ENCODE measurements at regions not wholly inside any gene's neighbourhood (a gene's known extent, or its start where the extent isn't known, plus 50 kb on each side); places are given as distances from the start of the nearest gene placed in this dataset.
"Not testable (repeated sequence)": the region's sequence is repeated elsewhere in the genome, so short reads cannot be mapped to it uniquely, and the experiment has no call there.

DNA sequence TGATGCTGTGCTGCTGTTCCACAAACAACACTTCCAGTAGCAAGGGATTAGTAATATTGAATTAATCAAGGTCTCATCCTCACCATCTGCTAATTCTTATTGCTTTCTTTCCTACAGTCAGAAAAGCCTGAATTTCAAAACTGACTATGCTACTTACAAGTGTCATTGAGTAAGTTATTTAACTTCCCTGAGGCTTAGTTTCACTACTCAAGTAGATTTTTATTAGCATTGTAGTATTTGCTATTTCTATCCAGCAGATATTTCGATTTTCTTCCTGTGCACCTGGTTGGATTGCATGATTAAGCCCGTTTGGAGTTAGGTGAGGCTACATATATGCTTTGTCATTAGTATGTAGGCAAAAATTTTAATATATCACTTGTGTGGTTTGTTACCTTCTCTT, 591.5 kb downstream of the TRHDE start:
- DNase-seq (ENCODE audit: low spot score) = no peak

DNA sequence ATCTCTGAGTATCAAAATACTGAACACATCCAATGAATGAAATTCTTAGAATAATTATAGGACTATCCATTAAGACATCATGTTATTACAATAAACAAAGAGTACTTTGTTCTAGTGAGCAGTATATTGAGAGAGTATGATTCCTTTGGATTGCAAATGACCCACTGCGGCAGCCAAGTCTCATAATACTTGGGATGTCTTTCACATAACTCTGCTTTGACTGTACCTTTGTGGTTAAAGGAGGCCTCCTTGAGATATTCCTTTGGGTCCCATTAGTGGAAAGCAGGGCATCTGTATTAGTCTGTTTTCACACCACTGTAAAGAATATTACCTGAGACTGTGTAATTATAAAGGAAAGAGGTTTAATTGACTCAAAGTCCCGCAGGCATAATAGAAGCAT, 593.8 kb downstream of the TRHDE start:
- DNase-seq (ENCODE audit: low spot score) = no peak

DNA sequence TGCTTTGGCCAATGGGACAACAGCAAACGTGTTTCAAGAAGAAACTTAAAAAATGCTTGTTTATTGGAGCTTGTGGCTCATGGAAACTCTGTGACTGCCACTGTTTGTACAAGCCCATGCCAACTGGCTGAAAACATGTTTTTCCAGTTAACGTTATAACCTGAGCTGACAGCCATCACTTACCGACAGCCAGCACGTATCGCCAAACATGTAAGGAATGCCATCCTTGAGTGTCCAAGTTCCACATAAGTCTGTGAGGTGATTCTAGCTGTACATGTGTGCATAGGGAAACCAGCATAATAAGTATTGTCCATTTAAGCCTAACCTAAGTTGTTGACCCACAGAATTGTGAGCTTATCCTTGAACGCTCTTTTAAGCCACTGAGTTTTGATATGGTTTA, 596.9 kb downstream of the TRHDE start:
- no peak for DNase-seq (ENCODE audit: low spot score)

DNA sequence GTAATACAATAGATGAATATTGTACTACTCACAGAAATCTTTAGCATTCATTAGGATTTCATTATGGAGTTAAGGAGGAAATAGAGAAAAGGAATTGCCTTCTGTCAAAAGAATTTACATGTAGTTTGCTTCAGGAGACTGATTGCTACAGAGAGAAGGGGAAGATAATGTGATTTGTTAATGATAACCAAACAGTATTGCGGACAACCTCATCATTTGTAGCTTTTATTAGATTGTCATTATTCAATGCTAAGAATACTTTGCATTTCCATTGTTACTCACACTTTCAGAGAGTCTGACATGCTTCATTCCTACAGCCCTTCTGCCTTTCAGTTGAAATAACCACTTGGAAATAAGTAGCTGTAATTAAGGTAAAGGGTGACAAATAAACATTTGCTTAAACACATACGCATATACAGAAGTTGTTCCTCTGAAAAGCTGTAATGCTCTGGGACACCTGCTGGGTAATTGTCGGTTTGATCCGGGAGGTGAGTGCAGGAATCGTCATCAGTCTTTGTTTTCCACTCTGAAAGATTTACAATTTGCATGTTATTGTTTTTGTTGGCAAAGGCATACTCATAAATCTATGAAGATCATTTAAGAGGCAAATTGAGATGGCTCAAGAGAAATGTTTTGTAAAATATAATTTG, 600.2 kb downstream of the TRHDE start:
- DNase-seq (ENCODE audit: low spot score) = no peak

DNA sequence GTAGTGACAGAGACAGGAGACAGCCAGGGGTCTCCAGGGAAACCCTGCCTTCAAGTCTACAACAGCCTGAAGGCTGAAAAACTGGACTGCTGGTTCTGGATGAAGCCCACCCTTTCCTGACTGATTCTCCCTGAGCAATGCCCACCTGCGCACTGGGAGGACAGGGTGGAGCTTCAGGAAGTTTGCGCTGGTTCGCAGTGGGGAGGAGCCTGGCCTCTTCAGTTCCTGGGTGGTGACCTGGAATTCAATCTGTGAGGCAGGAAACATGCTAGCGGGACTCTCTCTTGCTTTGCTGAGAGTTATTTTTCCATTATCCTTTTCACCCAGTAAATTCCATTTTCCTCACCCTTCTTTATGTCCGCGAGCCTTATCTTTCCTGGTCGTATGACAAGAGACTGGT, 600.8 kb downstream of the TRHDE start:
- no peak for DNase-seq (ENCODE audit: low spot score)

DNA sequence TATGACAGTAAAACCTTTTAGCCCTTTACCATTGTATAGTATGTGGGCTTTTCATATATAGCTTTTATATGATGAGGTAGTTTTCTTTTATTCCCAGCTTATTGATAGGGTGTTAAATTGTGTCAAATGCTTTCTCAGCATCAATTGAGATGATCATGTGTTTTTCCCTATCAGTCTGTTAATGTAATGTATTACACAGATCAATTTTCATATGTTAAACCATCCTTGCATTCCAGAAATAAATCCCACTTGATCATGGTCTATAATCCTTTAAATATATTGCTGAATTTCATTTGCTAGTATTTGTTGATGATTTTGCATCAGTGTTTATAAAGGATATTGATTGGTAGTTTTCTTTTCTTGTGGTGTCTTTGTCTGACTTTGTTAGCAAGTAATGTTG, 603.9 kb downstream of the TRHDE start:
- DNase-seq (ENCODE audit: low spot score) = no peak

DNA sequence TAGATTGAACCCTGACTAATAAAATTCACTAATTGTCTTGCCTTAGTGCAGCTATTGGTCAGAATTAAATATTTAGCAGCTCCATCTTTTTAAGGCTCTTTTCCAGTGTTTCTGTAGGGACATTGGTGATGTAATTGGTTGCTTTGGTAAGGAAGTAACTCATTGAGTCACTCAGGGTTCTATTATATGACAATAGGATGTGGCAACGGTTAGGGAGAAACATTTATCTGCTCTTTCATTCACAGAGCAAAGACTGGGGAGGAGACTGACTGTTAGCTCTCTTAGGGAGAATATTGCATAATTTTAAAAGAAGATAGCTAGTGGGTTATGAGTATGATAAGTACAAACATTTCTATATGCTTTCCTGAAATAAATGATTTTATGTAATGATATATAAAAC, 616.5 kb downstream of the TRHDE start:
- DNase-seq (ENCODE audit: low spot score) = no peak

DNA sequence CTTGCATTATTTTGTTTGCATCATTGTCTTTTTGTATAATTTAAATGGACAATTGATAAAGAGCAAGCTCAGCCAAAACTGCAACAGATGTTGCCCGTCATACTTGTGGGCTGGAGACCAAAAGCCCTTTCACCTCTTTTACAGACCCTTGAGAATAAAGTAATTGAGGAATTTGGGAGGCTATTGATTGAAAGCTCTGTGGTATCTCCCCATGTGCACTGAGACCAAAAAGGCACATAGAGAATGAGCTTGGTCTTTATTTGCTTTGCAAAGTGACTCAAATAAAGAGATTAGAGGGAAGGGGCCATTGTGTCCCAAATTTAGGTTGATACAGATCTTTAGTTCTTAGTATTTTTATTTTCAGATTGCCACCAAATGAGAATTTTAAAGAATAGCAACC, 617.6 kb downstream of the TRHDE start:
- DNase-seq (ENCODE audit: low spot score) = no peak

DNA sequence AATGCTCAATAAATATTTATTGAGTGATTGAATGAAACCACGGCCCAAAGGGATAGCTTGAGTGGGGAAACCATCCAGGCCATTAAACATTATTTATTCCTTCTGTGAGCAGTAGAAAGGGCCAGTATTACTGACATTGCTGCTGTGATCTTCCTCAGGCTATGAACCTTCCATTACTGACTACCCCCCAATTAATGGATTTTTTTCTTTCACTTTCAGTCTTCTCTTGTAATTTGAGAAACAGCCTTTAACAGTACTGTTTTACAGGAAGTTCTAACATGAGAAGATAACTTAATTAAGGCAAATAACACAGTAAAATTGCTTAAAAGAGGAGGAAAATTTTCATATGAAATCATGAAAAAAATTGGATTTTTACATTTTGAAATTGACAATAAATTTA, 629.5 kb downstream of the TRHDE start:
- DNase-seq (ENCODE audit: low spot score) = no peak

DNA sequence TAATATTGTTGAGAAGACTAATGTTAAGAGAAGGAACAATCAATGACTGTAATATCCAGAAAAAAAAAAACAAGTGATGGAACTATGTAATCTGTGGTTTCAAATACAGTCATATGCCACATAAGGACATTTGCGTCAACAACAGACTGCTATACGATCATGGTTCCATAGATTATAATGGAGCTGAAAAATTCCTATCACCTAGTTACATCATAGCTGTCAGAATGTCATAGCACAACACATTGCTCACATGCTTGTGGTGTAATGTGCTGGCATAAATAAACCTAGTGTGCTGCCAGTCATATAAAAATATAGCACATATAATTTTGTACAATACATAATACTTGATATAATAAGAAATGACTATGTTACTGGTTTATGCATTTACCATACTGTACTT, 653.5 kb downstream of the TRHDE start:
- no peak for DNase-seq (ENCODE audit: low spot score)

DNA sequence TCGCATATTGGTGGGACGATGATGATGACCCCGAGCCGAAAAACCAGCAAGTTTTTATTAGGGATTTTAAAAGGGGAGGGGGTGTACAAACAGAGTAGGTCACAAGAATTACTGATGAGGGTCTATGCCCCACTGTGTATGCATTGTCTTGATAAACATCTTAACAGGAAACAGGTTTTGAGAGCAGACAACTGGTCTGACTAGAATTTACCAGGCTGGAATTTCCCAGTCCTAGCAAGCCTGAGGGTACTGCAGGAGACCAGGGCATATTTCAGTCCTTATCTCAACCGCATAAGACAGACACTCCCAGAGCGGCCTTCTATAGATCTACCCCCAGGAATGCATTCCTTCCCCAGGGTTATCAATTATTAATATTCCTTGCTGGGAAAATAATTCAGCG, 659.7 kb downstream of the TRHDE start:
- DNase-seq (ENCODE audit: low spot score) = not testable (repeated sequence)

DNA sequence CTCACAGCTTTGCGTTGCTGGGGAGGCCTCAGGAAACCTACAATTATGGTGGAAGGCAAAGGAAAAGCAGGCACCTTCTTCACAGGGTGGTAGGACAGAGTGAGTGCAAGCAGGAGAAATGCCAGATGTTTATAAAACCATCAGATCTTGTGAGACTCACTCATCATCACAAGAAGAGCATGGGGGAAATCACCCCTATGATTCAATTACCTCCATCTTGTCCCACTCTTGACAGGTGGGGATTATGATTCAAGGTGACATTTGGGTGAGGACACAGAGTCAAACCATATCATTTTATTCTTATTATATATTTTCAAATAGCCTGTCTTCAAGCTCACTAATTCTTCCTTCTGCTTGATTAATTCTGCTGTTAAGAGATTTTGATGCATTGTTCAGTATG, 665.3 kb downstream of the TRHDE start:
- no peak for DNase-seq (ENCODE audit: low spot score)

DNA sequence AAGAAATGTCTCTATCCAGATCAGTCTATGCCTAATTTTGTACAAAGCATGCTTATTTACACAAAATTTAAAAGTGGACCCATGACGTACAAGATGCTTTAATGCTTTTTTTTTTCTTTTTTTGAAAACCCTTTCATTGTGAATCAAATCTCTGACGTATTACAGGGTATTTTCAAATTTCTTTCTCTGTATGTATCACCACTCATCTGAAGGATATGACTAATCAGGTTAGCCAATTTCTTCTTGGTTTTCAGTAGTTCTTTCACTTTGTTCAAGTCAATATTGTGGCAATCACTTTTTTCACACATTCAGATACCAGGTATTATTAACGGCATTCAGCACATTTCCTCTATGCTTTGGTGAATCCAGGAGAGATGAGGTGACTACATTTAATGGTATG, 685.3 kb downstream of the TRHDE start:
- DNase-seq (ENCODE audit: low spot score) = no peak

DNA sequence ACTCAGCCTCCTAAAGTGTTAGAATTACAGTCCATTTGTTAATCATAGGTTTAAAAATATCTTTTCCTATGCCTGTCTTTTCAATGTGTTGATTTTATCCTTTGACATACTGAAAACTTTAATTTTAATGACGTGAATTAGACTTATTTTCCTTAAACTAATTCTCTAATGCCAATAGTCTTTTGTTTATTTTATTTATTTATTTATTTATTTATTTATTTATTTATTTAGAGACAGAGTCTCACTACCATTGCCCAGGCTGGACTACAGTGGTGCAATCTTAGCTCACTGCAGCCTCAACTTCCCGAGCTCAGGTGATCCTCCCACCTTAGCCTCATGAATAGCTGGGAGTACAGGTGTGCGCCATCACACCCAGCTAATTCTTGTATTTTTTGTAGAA, 694.5 kb downstream of the TRHDE start:
- DNase-seq (ENCODE audit: low spot score) = no peak

DNA sequence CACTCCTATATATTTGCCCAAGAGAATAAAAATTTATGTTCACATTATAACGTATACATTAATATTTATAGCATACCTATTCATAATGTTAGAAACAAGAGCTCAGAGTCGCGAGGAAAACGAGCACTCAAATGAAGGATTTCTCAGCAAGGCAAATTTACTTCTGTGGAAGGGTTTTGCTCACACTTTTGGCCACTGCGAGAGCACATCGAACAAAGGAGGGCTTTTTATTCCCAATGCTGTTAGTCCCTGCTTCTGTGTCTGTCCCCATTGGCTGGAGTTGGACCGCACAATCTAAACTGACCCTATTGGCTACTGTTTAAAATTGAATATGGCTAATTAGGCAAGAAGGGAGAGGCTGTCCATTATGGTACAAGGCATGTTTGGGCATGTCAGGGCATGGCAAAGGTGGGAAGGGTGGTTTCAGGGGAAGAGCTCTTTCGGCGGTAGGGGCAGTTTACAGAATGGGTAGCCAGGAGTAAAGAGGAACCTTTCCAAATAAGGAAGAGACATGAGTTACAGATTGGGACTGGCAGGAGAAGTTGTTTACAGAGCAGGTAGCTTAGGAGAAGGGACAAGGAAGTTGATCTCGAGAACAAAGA, 702.9 kb downstream of the TRHDE start:
- no peak for DNase-seq (ENCODE audit: low spot score)

DNA sequence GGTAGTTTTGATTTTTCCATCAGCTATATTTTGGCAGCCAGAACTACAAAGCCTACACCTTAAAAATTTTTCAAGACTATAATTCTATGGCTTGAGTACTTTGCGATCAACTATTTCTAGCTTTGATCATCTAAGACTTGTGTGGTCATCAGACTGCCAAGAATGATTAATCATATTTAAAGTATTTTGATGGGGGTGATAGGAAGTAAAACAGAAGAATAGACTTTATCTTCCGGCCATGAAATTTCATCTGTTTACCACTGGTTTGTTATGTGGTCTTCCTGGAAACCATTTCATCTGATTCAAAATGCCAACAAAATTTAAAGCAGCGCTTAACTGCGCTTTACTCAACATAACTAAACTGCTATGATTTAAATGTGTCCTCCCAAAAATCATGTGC, 706.8 kb downstream of the TRHDE start:
- DNase-seq (ENCODE audit: low spot score) = no peak

DNA sequence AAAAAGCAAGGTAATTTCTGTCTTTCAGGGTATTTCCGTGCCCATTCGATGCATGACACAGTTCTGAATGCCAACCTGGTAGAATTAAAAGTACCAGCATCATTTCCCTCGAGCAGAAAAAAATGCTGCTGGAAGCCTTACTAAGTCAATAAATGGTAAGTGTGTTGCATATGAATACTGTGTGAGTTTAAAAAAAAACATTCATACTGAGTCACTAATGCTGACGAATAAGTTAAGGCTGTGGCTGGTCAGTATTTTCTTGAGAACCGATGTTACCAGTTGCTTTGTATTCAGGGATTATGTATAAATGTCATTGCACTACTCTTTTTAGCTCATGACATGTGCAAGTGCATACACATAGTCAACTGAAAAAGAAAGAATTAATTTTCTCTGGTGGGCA, 710.2 kb downstream of the TRHDE start:
- no peak for DNase-seq (ENCODE audit: low spot score)

DNA sequence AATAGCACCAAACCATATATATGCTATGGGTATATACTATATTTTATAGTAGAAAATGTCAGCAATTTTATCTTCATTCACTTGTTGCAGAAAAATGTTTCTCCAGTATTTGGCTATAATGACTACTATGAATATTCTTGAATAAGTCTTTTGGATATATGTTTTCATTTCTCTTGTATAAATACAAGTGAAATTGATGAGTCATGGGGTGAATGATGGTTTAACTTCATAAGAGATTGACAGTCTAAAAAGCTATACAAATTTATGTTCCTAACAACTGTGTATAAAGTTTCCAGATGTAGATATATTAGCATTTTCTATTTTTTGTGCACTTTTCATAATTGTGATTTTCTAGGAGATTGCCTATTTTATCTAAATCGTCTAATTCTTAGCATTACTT, 714.8 kb downstream of the TRHDE start:
- DNase-seq (ENCODE audit: low spot score) = no peak

DNA sequence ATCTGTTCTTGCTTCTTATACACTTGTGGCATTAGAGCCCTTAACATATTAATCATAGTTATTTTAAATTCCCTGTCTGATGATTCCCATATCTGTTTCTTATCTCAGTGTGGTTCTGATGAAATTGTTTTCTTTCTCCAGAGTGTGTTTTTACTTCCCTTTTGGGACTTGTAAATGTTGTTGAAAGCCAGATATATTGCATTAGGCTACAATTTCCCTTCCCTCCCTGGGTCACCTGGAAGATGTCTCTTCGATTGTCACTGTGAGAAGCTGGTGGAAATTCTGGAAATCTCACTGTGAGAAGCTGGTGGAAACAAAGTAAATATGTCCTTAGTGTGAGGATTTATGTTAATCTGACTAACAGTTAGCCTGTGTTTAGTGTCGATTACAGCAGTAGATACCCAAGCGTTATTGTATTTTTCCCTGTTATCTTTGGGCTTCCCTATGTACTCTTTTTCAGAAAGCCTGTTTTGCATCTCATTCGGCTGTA, 717.3 kb downstream of the TRHDE start:
- no peak for DNase-seq (ENCODE audit: low spot score)

DNA sequence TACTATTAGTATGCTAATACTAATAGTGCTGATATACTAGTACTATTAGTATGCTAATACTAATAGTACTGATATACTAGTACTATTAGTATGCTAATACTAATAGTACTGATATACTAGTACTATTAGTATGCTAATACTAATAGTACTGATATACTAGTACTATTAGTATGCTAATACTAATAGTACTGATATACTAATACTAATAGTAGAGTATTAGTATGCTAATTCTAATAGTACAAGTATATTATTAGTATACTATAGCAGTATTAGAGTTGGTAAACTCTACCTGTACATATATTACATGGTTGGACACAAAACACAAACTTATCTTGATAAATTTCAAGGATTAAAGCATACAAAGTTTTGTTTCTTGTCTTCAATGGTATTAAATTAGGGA, 722.9 kb downstream of the TRHDE start:
- DNase-seq (ENCODE audit: low spot score) = not testable (repeated sequence)

DNA sequence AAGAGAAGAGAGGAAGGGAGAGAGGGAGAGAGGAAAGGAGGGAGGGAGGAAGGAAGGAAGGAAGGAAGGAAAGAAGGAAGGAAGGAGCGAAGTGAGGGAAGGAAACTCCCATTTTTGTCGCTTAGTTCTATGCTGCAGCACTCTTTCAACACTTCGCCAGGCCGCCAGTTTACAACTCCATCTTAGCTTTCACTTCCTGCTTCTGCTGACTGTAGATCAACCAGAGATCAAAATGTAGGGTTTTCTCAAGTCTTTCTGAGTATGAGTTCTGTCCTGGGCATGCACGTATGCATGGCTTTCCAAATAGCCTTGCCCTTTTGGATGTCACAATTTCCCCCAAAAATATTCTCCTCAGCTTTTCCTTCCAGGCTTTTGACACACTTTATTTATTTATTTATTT, 723.4 kb downstream of the TRHDE start:
- DNase-seq (ENCODE audit: low spot score) = no peak

DNA sequence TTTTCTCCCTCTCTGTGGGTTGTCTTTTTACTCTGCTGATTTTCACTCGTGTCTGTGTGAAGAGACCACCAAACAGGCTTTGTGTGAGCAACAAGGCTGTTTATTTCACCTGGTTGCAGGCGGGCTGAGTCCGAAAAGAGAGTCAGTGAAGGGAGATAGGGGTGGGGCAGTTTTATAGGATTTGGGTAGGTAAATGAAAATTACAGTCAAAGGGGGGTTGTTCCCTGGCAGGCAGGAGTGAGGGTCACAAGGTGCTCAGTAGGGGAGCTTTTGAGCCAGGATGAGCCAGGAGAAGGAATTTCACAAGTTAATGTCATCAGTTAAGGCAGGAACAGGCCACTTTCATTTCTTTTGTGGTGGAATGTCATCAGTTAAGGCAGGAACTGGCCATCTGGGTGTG, 729.6 kb downstream of the TRHDE start:
- not testable (repeated sequence) for DNase-seq (ENCODE audit: low spot score)

DNA sequence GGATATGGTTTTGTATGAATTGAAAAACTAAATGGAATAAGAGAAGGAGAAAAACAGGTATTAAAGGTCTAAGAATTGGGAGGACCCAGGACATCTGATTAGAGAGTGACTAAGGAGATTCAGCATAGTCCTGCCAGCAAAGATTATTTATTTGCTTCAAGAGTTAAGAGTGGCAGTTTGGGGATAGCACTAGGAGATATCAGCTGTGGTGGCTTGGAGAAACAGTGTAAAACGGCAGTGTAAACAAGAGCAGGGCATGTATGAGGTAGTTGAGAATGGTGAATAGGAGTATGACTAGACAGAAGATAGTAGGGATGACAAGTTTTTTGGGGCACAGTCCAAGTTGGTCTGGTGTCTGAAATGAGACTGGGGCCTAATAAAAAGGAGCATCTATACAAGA, 730.3 kb downstream of the TRHDE start:
- not testable (repeated sequence) for DNase-seq (ENCODE audit: low spot score)

DNA sequence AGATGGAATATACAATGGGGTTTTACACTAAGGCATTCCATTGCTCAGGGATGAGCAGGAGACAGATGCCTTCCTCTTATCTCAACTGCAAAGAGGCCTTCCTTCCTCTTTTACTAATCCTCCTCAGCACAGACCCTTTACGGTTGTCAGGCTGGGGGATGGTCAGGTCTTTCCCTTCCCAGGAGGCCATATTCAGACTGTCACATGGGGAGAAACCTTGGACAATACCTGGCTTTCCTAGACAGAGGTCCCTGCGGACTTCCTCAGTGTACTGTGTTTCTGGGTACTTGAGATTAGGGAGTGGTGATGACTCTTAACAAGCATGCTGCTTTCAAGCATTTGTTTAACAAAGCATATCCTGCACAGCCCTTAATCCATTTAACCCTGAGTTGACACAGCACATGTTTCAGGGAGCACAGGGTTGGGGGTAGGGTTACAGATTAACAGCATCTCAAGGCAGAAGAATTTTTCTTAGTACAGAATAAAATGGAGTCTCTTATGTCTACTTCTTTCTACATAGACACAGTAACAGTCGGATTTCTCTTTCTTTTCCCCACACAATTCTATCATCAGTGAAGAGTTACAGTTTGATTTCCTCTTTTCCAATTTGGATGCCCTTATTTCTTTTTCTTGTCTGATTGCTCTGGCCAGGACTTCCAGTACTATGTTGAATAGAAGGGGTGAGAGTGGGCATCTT, 737.1 kb downstream of the TRHDE start:
- DNase-seq (ENCODE audit: low spot score) = not testable (repeated sequence)
